Stomach smooth muscle (tissue), 2 donors: ENCODE measurements at regions not wholly inside any gene's neighbourhood (a gene's known extent, or its start where the extent isn't known, plus 50 kb on each side); places are given as distances from the start of the nearest gene placed in this dataset.

Experiments
- H3K27ac ChIP-seq: one replicate; pipeline ENCODE4 v1.7.0; 2013; ENCODE audit warnings: mild to moderate bottlenecking, low read length, inconsistent platforms
- H3K27me3 ChIP-seq, 2 donors: one replicate each; pipeline ENCODE4 v1.7.0; 2013; ENCODE audit warnings: low read length in 2 of 2; ENCODE audit not compliant: insufficient read depth in 2 of 2, control insufficient read depth in 1 of 2
- H3K36me3 ChIP-seq, 2 donors: one replicate each; pipeline ENCODE4 v1.7.0; 2013; ENCODE audit warnings: low read length in 2 of 2; ENCODE audit not compliant: control insufficient read depth in 2 of 2, insufficient read depth in 2 of 2
- H3K4me1 ChIP-seq: one replicate; pipeline ENCODE4 v1.7.0; 2013; ENCODE audit warnings: low read length; ENCODE audit not compliant: control insufficient read depth, insufficient read depth
- H3K4me3 ChIP-seq, 2 donors: one replicate each; pipeline ENCODE4 v1.7.0; 2013; ENCODE audit warnings: low read length in 2 of 2
- H3K9ac ChIP-seq, 2 donors: one replicate each; pipeline ENCODE4 v1.7.0; 2013; ENCODE audit warnings: low read length in 2 of 2, mild to moderate bottlenecking in 1 of 2
- H3K9me3 ChIP-seq, 2 donors: one replicate each; pipeline ENCODE4 v1.7.0; 2013; ENCODE audit warnings: low read length in 2 of 2; ENCODE audit not compliant: control insufficient read depth in 2 of 2
- donor health status: healthy.
- donor health status: Pancreatic carcinoma.

- no peak overlapping the region for H3K9ac ChIP-seq
- no peak overlapping the region for H3K27ac ChIP-seq
- no peak overlapping the region for H3K4me3 ChIP-seq
- peaks cover 17% of the 10 kb centered on the region for H3K4me1 ChIP-seq
- no peaks in the 10 kb centered on the region for H3K9me3 ChIP-seq
- H3K27me3 ChIP-seq: no peaks in the 10 kb centered on the region
- no peaks in the 10 kb centered on the region for H3K36me3 ChIP-seq
Measured at GRCh38 chr11:130526846-130527245, 78.4 kb downstream of the ADAMTS15 start.

- no peak overlapping the region for H3K4me3 ChIP-seq
- no peaks in the 10 kb centered on the region for H3K9me3 ChIP-seq
- no peaks in the 10 kb centered on the region for H3K36me3 ChIP-seq
- no peaks in the 10 kb centered on the region for H3K27me3 ChIP-seq
- H3K4me1 ChIP-seq: peaks cover 8% of the 10 kb centered on the region
- H3K27ac ChIP-seq: no peak overlapping the region
- no peak overlapping the region for H3K9ac ChIP-seq
Measured at GRCh38 chr11:130527636-130528297, 79.3 kb downstream of the ADAMTS15 start.

DNA sequence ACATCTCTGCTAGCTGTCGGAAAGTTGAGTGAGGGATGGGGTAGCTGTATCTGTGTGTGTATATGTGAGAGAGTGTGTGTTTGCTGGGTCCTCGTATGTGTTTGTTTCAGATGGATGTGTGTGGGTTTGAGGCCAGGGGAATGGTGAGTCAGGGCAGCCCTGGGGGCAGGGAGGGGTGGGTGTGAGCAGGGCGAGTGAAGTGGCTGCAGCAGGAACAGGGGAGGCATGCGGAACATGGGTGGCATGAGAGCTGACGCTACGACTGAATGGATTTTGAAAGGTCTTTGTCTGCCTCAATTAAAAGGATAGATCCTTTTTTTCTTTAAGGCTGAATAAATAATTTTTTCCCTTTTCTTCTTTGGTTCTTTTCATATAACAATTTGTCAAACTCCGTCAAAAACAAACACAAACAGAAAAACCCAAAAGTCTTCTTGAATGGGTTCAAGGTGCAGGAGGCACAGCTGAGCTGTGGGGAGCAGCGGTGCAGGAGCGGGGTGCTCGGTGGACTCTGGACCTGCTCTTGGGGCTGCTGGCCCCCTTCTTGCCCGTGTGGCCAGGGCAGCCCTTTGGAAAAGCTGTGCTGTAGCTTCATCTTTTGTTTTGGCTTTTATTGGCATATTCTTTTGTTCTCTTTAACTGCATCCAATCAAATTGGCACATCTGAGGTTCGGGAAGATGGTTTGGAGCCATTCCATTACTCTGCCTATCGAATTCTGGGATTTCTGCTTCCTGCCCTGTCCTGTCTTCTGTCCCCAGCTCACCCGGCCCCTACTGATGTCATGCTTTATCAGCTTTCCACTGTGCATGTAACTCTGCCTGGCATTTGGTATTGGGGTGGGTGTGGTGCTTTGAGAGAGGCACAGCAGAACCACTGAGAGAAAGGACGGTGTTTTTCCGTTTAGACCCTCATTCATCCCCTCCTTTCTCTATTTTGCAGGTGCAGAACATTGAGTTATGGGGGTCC is 80.1 kb downstream of the ADAMTS15 start:
- Histone ChIP-seq H3K4me1 (peaks cover under 1% of the 10 kb centered on the region), H3K9me3 (no peaks in the 10 kb centered on the region), H3K36me3 (no peaks in the 10 kb centered on the region), H3K27me3 (no peaks in the 10 kb centered on the region), H3K9ac (no peak overlapping the region), H3K27ac (no peak overlapping the region), H3K4me3 (no peak overlapping the region)

- no peak overlapping the region for H3K27ac ChIP-seq
- H3K4me1 ChIP-seq: no peaks in the 10 kb centered on the region
- H3K36me3 ChIP-seq: no peaks in the 10 kb centered on the region
- H3K4me3 ChIP-seq: no peak overlapping the region
- no peaks in the 10 kb centered on the region for H3K27me3 ChIP-seq
- H3K9me3 ChIP-seq: no peaks in the 10 kb centered on the region
- no peak overlapping the region for H3K9ac ChIP-seq
Measured at GRCh38 chr11:130529366-130529765, 80.9 kb downstream of the ADAMTS15 start.

DNA sequence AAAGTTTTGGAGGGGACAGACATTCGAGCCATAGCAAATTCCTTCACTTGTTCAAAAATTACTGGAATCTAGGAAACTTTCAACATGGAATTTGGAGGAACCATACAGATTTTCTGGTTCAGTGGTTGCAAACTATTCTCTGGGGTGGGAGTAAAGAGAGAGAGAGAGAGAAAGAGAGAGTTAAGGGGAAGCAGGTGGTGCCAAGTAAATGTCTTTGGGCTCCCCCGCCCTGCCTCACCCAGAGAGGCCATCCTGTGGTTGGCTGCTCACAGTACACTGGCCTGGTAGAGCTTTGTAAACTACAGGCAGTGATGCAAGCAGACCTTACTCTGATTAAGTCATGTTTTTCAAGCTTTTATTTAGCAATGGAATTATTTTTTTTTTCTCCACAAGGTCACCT is 82.6 kb downstream of the ADAMTS15 start:
- Histone ChIP-seq H3K4me1 (no peaks in the 10 kb centered on the region), H3K4me3 (no peak overlapping the region), H3K36me3 (no peaks in the 10 kb centered on the region), H3K27ac (no peak overlapping the region), H3K9me3 (no peaks in the 10 kb centered on the region), H3K27me3 (no peaks in the 10 kb centered on the region), H3K9ac (no peak overlapping the region)

DNA sequence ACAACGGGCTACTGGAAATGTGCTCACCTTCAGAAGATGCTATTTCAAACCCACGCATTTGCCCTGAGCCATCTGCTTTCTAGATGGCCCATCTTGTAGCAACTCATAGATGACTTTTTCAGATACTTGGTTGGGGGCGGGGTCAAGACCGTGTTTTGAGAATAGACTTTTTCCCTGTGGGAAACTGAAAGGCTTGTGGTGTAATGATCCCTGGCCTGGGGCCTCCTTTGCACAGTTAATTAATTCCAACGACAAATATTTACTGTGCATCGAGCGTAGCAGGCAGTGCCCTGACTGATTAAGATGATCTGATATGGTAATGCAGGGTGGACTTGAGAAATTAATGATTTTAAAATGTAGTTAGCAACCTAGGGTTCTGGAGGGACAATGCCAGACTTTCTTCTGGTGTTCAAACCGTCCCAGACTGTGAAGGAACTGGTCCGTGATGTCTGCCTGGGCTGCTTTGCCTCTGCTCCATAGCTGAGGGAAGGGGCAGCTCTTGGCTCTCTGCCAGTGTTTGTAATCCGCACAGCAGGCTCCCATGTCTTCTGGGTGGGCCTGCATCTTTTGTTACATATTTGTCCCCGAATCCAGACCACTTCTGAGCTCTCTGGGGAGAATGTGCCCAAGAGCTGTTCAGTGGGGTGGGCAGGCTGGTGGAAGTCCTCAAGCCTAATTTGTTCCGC is 84.8 kb downstream of the ADAMTS15 start:
- Histone ChIP-seq H3K27ac (no peak overlapping the region), H3K9me3 (no peaks in the 10 kb centered on the region), H3K4me3 (no peak overlapping the region)

GRCh38 chr11:130533871-130534270 is 85.4 kb downstream of the ADAMTS15 start:
- H3K9ac ChIP-seq: no peak overlapping the region
- H3K36me3 ChIP-seq: no peaks in the 10 kb centered on the region
- no peaks in the 10 kb centered on the region for H3K27me3 ChIP-seq
- no peak overlapping the region for H3K27ac ChIP-seq
- no peaks in the 10 kb centered on the region for H3K9me3 ChIP-seq
- no peak overlapping the region for H3K4me3 ChIP-seq
- H3K4me1 ChIP-seq: no peaks in the 10 kb centered on the region

More for the DNA sequence above, 84.8 kb downstream of the ADAMTS15 start:
- Histone ChIP-seq H3K4me1 (no peaks in the 10 kb centered on the region), H3K9ac (no peak overlapping the region), H3K27me3 (no peaks in the 10 kb centered on the region), H3K36me3 (no peaks in the 10 kb centered on the region)

DNA sequence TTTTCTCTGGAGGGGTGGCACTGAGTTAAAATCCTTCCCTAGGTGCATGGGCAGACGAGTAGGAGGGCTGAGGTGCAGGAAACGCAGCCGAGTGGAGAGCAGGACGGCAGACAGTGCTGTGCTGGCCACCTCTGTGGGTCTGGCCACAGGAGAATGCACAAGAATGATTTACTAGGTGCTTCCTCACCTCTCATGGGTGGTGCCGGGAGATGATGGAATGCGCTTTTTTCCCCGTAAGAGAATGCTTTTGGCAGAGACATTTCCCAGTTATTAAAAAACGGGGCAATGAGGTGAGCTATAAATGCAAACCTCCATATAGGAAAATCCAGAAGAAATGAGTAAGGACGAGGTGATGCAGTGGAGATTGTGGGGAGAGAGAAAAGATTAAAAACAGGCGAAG is 86.1 kb downstream of the ADAMTS15 start:
- no peak overlapping the region for H3K27ac ChIP-seq
- no peak overlapping the region for H3K4me3 ChIP-seq
- H3K27me3 ChIP-seq: no peaks in the 10 kb centered on the region
- no peaks in the 10 kb centered on the region for H3K4me1 ChIP-seq
- no peaks in the 10 kb centered on the region for H3K36me3 ChIP-seq
- no peak overlapping the region for H3K9ac ChIP-seq
- H3K9me3 ChIP-seq: no peaks in the 10 kb centered on the region

- H3K36me3 ChIP-seq: no peaks in the 10 kb centered on the region
Measured at GRCh38 chr11:130535520-130535919, 87.1 kb downstream of the ADAMTS15 start.

DNA sequence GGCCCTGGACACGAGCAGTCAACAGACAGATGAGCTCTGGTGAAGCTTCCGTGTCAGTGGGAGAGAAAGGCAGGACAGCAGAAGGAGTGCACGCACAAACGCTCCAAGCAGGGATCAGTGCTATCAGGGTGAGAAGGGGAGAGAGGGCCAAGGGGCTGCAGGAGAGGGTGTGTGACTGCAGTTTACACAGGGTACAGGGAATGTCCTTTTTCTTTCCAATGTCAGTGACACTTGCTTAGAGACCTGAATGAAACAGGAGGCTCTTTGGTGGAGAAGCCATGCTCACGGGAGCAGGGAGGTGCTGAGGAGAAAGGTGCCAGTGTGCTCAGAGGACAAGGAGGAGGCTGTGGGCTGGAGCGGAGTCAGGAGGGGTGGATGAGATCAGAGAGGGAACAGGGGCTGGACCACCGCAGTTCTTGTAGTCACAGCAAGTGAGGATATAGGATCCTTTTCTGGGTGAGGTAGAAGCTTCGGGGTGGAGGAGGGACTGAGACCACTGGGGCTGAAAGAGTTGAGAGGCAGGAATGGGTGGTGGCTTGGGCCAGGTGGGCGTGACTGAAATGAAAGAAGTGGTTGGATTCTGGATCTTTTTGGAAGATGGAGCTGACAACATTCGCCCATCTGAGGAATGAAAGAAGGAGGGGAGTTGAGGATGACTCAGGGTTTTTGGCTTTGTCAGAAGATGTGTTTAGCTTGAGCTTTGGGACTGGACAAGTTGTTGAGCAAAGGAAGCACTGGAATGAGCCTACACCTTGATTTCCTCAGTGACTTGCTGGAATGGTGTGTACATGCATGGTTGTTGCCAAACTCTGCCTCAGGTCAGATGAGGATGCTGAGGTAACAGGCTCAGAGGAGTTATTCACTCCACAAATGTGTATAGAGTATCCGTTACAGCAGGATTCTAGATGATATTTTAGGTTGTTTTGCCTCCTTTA is 87.9 kb downstream of the ADAMTS15 start:
- no peaks in the 10 kb centered on the region for H3K27me3 ChIP-seq

More at GRCh38 chr11:130535520-130535919, 87.1 kb downstream of the ADAMTS15 start:
- H3K4me1 ChIP-seq: no peaks in the 10 kb centered on the region
- no peak overlapping the region for H3K4me3 ChIP-seq
- H3K27ac ChIP-seq: no peak overlapping the region
- H3K27me3 ChIP-seq: no peaks in the 10 kb centered on the region
- H3K9ac ChIP-seq: no peak overlapping the region
- no peaks in the 10 kb centered on the region for H3K9me3 ChIP-seq

More for the DNA sequence above, 87.9 kb downstream of the ADAMTS15 start:
- Histone ChIP-seq H3K9ac (no peak overlapping the region), H3K27ac (no peak overlapping the region), H3K36me3 (no peaks in the 10 kb centered on the region), H3K9me3 (no peaks in the 10 kb centered on the region), H3K4me3 (no peak overlapping the region), H3K4me1 (no peaks in the 10 kb centered on the region)
